Calu3 (cell line): ENCODE measurements at regions not wholly inside any gene's neighbourhood (a gene's known extent, or its start where the extent isn't known, plus 50 kb on each side); places are given as distances from the start of the nearest gene placed in this dataset.

Experiments used
- BruUV-seq: library from RNA; stranded (reverse); fragments of 400-500 nt; replicated peaks from 2 replicates; lab custom pipeline; 2021; lab: Mats Ljungman, UMichigan
- CTCF ChIA-PET: fragments of 300-600 bp; sonication (Branson Sonifier 250); formaldehyde crosslinking; loops from one replicate; lab custom pipeline; 2022; ENCODE audit warnings: antibody characterized with exemption; lab: Charles Lee
- DNase-seq: peaks from one replicate; pipeline ENCODE4 v3.0.0; 2022
- H3K27ac Mint-ChIP-seq: one replicate; pipeline ENCODE4 v1.8.0; 2022; ENCODE audit warnings: mixed read lengths; ENCODE audit not compliant: unreplicated experiment
- H3K27me3 Mint-ChIP-seq: one replicate; pipeline ENCODE4 v1.8.0; 2022; ENCODE audit warnings: mixed read lengths; ENCODE audit not compliant: unreplicated experiment
- H3K36me3 Mint-ChIP-seq: one replicate; pipeline ENCODE4 v1.8.0; 2022; ENCODE audit warnings: mild to moderate bottlenecking, moderate library complexity, mixed read lengths; ENCODE audit not compliant: insufficient read depth, unreplicated experiment
- H3K4me1 Mint-ChIP-seq: one replicate; pipeline ENCODE4 v1.8.0; 2022; ENCODE audit warnings: mild to moderate bottlenecking, low read depth, mixed read lengths; ENCODE audit not compliant: unreplicated experiment
- H3K4me3 Mint-ChIP-seq: one replicate; pipeline ENCODE4 v1.8.0; 2022; ENCODE audit warnings: mild to moderate bottlenecking, low read depth, moderate library complexity, mixed read lengths; ENCODE audit not compliant: unreplicated experiment
- H3K9me3 Mint-ChIP-seq: one replicate; pipeline ENCODE4 v1.8.0; 2022; ENCODE audit warnings: low read depth, mixed read lengths; ENCODE audit not compliant: unreplicated experiment
- intact Hi-C: fragments of 100-400 bp; cut with micrococcal nuclease; formaldehyde crosslinking; loops from one replicate; pipeline ENCODE4 v1.10.0; 2022; ENCODE audit not compliant: unreplicated experiment
- TF ChIP-seq, protein P1 (sequence below): fragments of 200-600 bp; IDR thresholded peaks from one replicate; pipeline ENCODE4 v1.8.0; 2022; ENCODE audit warnings: antibody characterized with exemption; ENCODE audit not compliant: unreplicated experiment

GRCh38 chr5:111937094-111937493, 180.1 kb upstream of the NREP start:
- no peak for DNase-seq
- Mint-ChIP-seq H3K9me3 (peaks cover 5% of the 10 kb centered on the region), H3K4me3 (no peak overlapping the region), H3K36me3 (no peaks in the 10 kb centered on the region), H3K4me1 (no peaks in the 10 kb centered on the region), H3K27me3 (no peaks in the 10 kb centered on the region), H3K27ac (no peak overlapping the region)
- BruUV-seq = no TSS peak
- CTCF ChIA-PET = no interaction called here
- TF ChIP-seq, protein P1, sequence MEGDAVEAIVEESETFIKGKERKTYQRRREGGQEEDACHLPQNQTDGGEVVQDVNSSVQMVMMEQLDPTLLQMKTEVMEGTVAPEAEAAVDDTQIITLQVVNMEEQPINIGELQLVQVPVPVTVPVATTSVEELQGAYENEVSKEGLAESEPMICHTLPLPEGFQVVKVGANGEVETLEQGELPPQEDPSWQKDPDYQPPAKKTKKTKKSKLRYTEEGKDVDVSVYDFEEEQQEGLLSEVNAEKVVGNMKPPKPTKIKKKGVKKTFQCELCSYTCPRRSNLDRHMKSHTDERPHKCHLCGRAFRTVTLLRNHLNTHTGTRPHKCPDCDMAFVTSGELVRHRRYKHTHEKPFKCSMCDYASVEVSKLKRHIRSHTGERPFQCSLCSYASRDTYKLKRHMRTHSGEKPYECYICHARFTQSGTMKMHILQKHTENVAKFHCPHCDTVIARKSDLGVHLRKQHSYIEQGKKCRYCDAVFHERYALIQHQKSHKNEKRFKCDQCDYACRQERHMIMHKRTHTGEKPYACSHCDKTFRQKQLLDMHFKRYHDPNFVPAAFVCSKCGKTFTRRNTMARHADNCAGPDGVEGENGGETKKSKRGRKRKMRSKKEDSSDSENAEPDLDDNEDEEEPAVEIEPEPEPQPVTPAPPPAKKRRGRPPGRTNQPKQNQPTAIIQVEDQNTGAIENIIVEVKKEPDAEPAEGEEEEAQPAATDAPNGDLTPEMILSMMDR = no peak
- intact Hi-C loops = no loop called here

GRCh38 chr5:111935835-111936234, 178.8 kb upstream of the NREP start:
- H3K27me3 Mint-ChIP-seq = no peaks in the 10 kb centered on the region
- H3K9me3 Mint-ChIP-seq = peaks cover 5% of the 10 kb centered on the region
- no TSS peak for BruUV-seq
- intact Hi-C loops = no loop called here
- H3K36me3 Mint-ChIP-seq = no peaks in the 10 kb centered on the region
- TF ChIP-seq, protein P1 = no peak
- no peak for DNase-seq
- H3K4me3 Mint-ChIP-seq = no peak overlapping the region
- H3K27ac Mint-ChIP-seq = no peak overlapping the region
- no peaks in the 10 kb centered on the region for H3K4me1 Mint-ChIP-seq
- CTCF ChIA-PET = no interaction called here

GRCh38 chr5:111935009-111935408, 178.0 kb upstream of the NREP start:
- intact Hi-C loops = no loop called here
- no peak overlapping the region for H3K4me3 Mint-ChIP-seq
- H3K36me3 Mint-ChIP-seq = no peaks in the 10 kb centered on the region
- no peaks in the 10 kb centered on the region for H3K27me3 Mint-ChIP-seq
- TF ChIP-seq, protein P1 = no peak
- no peak overlapping the region for H3K27ac Mint-ChIP-seq
- CTCF ChIA-PET = interaction anchor here (0.7 kb wide), 1 partner anchor 763 kb away, joined by 3 read pairs; no protein-coding TSS in a partner anchor
- no peak for DNase-seq
- no TSS peak for BruUV-seq
- peaks cover 3% of the 10 kb centered on the region for H3K4me1 Mint-ChIP-seq
- peaks cover 5% of the 10 kb centered on the region for H3K9me3 Mint-ChIP-seq

DNA sequence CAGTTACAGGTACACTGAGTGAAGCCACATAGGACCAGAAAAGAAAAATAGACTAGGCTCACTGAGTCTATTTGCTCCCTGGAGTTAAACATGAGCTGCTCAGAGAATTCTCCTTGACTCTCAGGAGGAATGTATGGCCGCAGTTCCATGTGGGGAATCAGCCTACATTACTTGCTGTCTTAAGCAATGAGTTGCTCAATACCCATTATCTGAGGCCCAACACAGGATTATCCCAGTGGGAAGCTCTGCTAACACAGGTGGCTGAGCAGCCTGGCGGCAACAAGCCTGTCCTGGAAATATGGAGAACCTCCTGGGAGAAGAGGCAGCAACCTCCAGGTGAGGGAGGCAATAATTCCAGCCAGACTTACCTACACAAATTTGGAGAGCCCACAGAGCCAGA, 177.5 kb upstream of the NREP start:
- Mint-ChIP-seq H3K27ac (no peak overlapping the region), H3K36me3 (no peaks in the 10 kb centered on the region), H3K4me3 (no peak overlapping the region), H3K4me1 (peaks cover 8% of the 10 kb centered on the region), H3K27me3 (no peaks in the 10 kb centered on the region), H3K9me3 (peaks cover 5% of the 10 kb centered on the region)
- TF ChIP-seq, protein P1 = no peak
- CTCF ChIA-PET = interaction anchor here (0.7 kb wide), 1 partner anchor 762 kb away, joined by 3 read pairs; no protein-coding TSS in a partner anchor
- DNase-seq = no peak
- no TSS peak for BruUV-seq
- intact Hi-C loops = no loop called here
